K562 (cell line): ENCODE measurements at regions not wholly inside any gene's neighbourhood (a gene's known extent, or its start where the extent isn't known, plus 50 kb on each side); places are given as distances from the start of the nearest gene placed in this dataset.

Experiments
- ATAC-seq: fragments of 200-7000 bp; cut with Tn5 transposase; 3 replicates; pipeline ENCODE4 v1.9.1; 2020; ENCODE audit warnings: moderate library complexity
- BruUV-seq: library from RNA; stranded (reverse); fragments of 400-500 nt; replicated peaks from 2 replicates; lab custom pipeline; 2021; lab: Mats Ljungman, UMichigan
- CTCF ChIA-PET: fragments of 300-600 bp; formaldehyde crosslinking; extraction: SDS; loops from one replicate; lab custom pipeline; 2021; ENCODE audit warnings: low intra/inter-chr PET ratio; lab: Yijun Ruan, JAX
- POLR2A ChIA-PET: fragments of 300-600, 350-650 bp; sonication (Branson Sonifier 250); formaldehyde crosslinking; extraction: SDS; loops from one replicate; lab custom pipeline; 2021; ENCODE audit warnings: antibody characterized with exemption, inconsistent platforms; lab: Yijun Ruan, JAX
- DNase-seq, 4 experiments: peaks; one replicate each; pipeline versions ENCODE4 v3.0.0 to v3.0.0-alpha.2; 2011 to 2018; ENCODE audit warnings: low spot score in 3 of 4, mixed read lengths in 3 of 4; ENCODE audit errors: extremely low read depth in 1 of 4
- FAIRE-seq: peaks from 2 replicates; lab custom pipeline; 2011; peaks lifted over from hg19 to GRCh38; lab: Jason Lieb, UNC
- H2AFZ ChIP-seq: 2 replicates; pipeline ENCODE4 v1.6.0; 2011; ENCODE audit warnings: low read depth, low read length, control low read depth, inconsistent platforms
- H3K27ac ChIP-seq: fragments of 200-600 bp; 3 replicates; pipeline ENCODE4 v1.8.0; 2011; ENCODE audit warnings: low read depth, mild to moderate bottlenecking, control low read depth, inconsistent platforms, low read length, moderate library complexity, mixed read lengths; ENCODE audit errors: extremely low read depth
- H3K27me3 ChIP-seq, 2 experiments: fragments of 300-600 bp in 1 of 2; 2 replicates in 1 of 2; 3 replicates in 1 of 2; pipeline versions ENCODE4 v1.6.0 to v1.8.0; 2011; ENCODE audit warnings: inconsistent platforms in 2 of 2, low read length in 2 of 2, mild to moderate bottlenecking in 1 of 2, mixed read lengths in 1 of 2, moderate library complexity in 1 of 2; ENCODE audit not compliant: control insufficient read depth in 2 of 2, insufficient read depth in 2 of 2
- H3K36me3 ChIP-seq: fragments of 300-600 bp; 3 replicates; pipeline ENCODE4 v1.8.0; 2011; ENCODE audit warnings: mild to moderate bottlenecking, low read length, inconsistent platforms; ENCODE audit not compliant: control insufficient read depth, insufficient read depth
- H3K4me1 ChIP-seq, 2 experiments: fragments of 200-600 bp in 1 of 2; replicated peaks in 1 of 2; 2 replicates in 1 of 2; 3 replicates in 1 of 2; pipeline versions ENCODE4 v1.5.1 to v1.8.0; 2011; ENCODE audit warnings: inconsistent platforms in 2 of 2, low read length in 2 of 2, mild to moderate bottlenecking in 1 of 2, mixed read lengths in 1 of 2, moderate library complexity in 1 of 2; ENCODE audit not compliant: control insufficient read depth in 2 of 2, insufficient read depth in 2 of 2
- H3K4me2 ChIP-seq: 2 replicates; pipeline ENCODE4 v1.6.1; 2011; ENCODE audit warnings: low read length, control low read depth, inconsistent platforms, mixed read lengths; ENCODE audit not compliant: insufficient read depth
- H3K4me3 ChIP-seq: fragments of 200-600 bp; sonication (generic), shearing (Covaris generic); 2 replicates; pipeline ENCODE4 v1.5.1; 2016; ENCODE audit warnings: control low read depth, inconsistent platforms
- H3K79me2 ChIP-seq: fragments of 200-600 bp; 3 replicates; pipeline ENCODE4 v1.8.0; 2011; ENCODE audit warnings: low read length, inconsistent platforms; ENCODE audit not compliant: control insufficient read depth, insufficient read depth
- H3K9ac ChIP-seq, 2 experiments: 2 replicates each; pipeline versions ENCODE4 v1.6.0 to v1.6.1; 2011; ENCODE audit warnings: low read depth in 2 of 2, low read length in 2 of 2, control low read depth in 1 of 2, inconsistent platforms in 1 of 2, mild to moderate bottlenecking in 1 of 2, mixed read lengths in 1 of 2; ENCODE audit not compliant: insufficient read depth in 1 of 2
- H3K9me1 ChIP-seq: one replicate; pipeline ENCODE4 v1.6.0; 2011; ENCODE audit warnings: inconsistent platforms, mild to moderate bottlenecking, low read length, moderate library complexity; ENCODE audit not compliant: control insufficient read depth, insufficient read depth
- H3K9me3 ChIP-seq: replicated peaks from 2 replicates; pipeline ENCODE4 v1.5.1; 2011; ENCODE audit warnings: low read depth, low read length, inconsistent platforms; ENCODE audit not compliant: control insufficient read depth, insufficient read depth
- H4K20me1 ChIP-seq: replicated peaks from 2 replicates; pipeline ENCODE4 v1.6.1; 2011; ENCODE audit warnings: low read length, inconsistent platforms, mixed read lengths; ENCODE audit not compliant: control insufficient read depth, insufficient read depth
- CLOCK ChIP-seq: fragments of 250-450 bp; sonication (Bioruptor Pico); IDR thresholded peaks from 2 replicates; pipeline ENCODE4 v1.4.0; 2020; ENCODE audit warnings: mild to moderate bottlenecking, moderate library complexity, borderline replicate concordance
- MYNN ChIP-seq, 2 experiments: sonication (generic); formaldehyde crosslinking in 1 of 2; IDR thresholded peaks; 2 replicates each; pipeline versions ENCODE4 v1.5.0 to v1.6.1; 2016 to 2020; ENCODE audit warnings: antibody characterized with exemption in 1 of 2, missing genetic modification reagents in 1 of 2
- NFATC3 ChIP-seq: fragments of 450-650 bp; IDR thresholded peaks from 2 replicates; pipeline ENCODE4 v1.6.1; 2017; ENCODE audit warnings: mild to moderate bottlenecking
- PPARD ChIP-seq: fragments of 250-450 bp; sonication (Bioruptor Pico); IDR thresholded peaks from 2 replicates; pipeline ENCODE4 v1.8.0; 2022; ENCODE audit warnings: inconsistent platforms, mild to moderate bottlenecking, moderate library complexity
- ZNF184 ChIP-seq: sonication (generic); formaldehyde crosslinking; IDR thresholded peaks from 2 replicates; pipeline ENCODE4 v1.5.0; 2020; ENCODE audit warnings: missing genetic modification reagents
- ZNF232 ChIP-seq: sonication (generic); formaldehyde crosslinking; IDR thresholded peaks from 2 replicates; pipeline ENCODE4 v1.8.0; 2022; ENCODE audit warnings: mild to moderate bottlenecking, missing genetic modification reagents
- ZNF239 ChIP-seq: fragments of 250-450 bp; sonication (Bioruptor Pico); IDR thresholded peaks from 2 replicates; pipeline ENCODE4 v1.4.0; 2020; ENCODE audit warnings: mild to moderate bottlenecking
- ZNF644 ChIP-seq: fragments of 200-800 bp; sonication (Bioruptor generic); IDR thresholded peaks from 2 replicates; pipeline ENCODE4 v1.6.1; 2016; ENCODE audit warnings: low read depth, missing genetic modification characterization, missing compliant biosample characterization
- WGBS: fragments of 100-300 bp; shearing (Covaris generic); methylation state at CpG from one replicate; pipeline ENCODE4 v1.1.6; 2016; ENCODE audit warnings: low coverage, mixed read lengths; ENCODE audit not compliant: insufficient coverage; ENCODE audit errors: missing lambda C conversion rate; 5-methylcytosine and 5-hydroxymethylcytosine counted together
- in situ Hi-C: fragments of 300-500 bp; cut with MboI; formaldehyde crosslinking; loops from 4 replicates; pipeline ENCODE4 v1.15.0; 2018; ENCODE audit warnings: inconsistent platforms, mixed read lengths
- intact Hi-C: fragments of 100-400 bp; cut with micrococcal nuclease; formaldehyde crosslinking; loops from 2 replicates; pipeline ENCODE4 v1.14.2; 2022
- TF ChIP-seq, protein P1 (sequence below): fragments of 450-650 bp; formaldehyde crosslinking; IDR thresholded peaks from 2 replicates; pipeline ENCODE4 v1.4.0; 2020; ENCODE audit warnings: mild to moderate bottlenecking, mixed read lengths

- BruUV-seq: no TSS peak
- Histone ChIP-seq H3K4me3 (no peak overlapping the region), H3K27ac (no peak overlapping the region), H2AFZ (no peak overlapping the region), H3K79me2 (no peaks in the 10 kb centered on the region), H3K27me3 (no peaks in the 10 kb centered on the region), H3K9ac (no peak overlapping the region), H4K20me1 (no peaks in the 10 kb centered on the region), H3K9me3 (no peaks in the 10 kb centered on the region), H3K4me1 (no peaks in the 10 kb centered on the region), H3K4me2 (no peak overlapping the region), H3K36me3 (no peaks in the 10 kb centered on the region), H3K9me1 (no peaks in the 10 kb centered on the region)
- in situ Hi-C loops (no loop called here), intact Hi-C loops (no loop called here)
- POLR2A ChIA-PET: no interaction called here
- DNase-seq: no peak
- TF ChIP-seq MYNN (IDR thresholded peaks at IDR 0.05) (no peak), MYNN (CRISPR knock-in tag; IDR thresholded peaks at IDR 0.05) (no peak), ZNF232 (CRISPR knock-in tag) (no peak), ZNF184 (no peak), PPARD (CRISPR knock-in tag) (no peak), NFATC3 (no peak), ZNF239 (no peak), ZNF644 (tag) (no peak)
- no peak for FAIRE-seq
- CTCF ChIA-PET: no interaction called here
- 0% methylated on average over 2 of the region's 2 CpGs for WGBS
- ATAC-seq: no peak
Observed at GRCh38 chr4:123940604-123941003, 544.0 kb downstream of the SPRY1 start.

- H4K20me1 ChIP-seq: no peaks in the 10 kb centered on the region
- CTCF ChIA-PET: no interaction called here
- TF ChIP-seq, protein P1, sequence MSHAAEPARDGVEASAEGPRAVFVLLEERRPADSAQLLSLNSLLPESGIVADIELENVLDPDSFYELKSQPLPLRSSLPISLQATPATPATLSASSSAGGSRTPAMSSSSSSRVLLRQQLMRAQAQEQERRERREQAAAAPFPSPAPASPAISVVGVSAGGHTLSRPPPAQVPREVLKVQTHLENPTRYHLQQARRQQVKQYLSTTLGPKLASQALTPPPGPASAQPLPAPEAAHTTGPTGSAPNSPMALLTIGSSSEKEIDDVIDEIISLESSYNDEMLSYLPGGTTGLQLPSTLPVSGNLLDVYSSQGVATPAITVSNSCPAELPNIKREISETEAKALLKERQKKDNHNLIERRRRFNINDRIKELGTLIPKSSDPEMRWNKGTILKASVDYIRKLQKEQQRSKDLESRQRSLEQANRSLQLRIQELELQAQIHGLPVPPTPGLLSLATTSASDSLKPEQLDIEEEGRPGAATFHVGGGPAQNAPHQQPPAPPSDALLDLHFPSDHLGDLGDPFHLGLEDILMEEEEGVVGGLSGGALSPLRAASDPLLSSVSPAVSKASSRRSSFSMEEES: peak; percentile 42; the same call in 1 of the 2 replicates
- no peak for TF ChIP-seq CLOCK
- no peak overlapping the region for H3K4me2 ChIP-seq
- no TSS peak for BruUV-seq
- no peaks in the 10 kb centered on the region for H3K27me3 ChIP-seq
- H3K27ac ChIP-seq: no peak overlapping the region
- H3K9ac ChIP-seq: no peak overlapping the region
- no peaks in the 10 kb centered on the region for H3K4me1 ChIP-seq
- no peaks in the 10 kb centered on the region for H3K9me1 ChIP-seq
- no peak for FAIRE-seq
- POLR2A ChIA-PET: no interaction called here
- ATAC-seq: no peak
- H3K36me3 ChIP-seq: no peaks in the 10 kb centered on the region
- WGBS: 0% methylated on average over 1 of the region's 1 CpG
- no peaks in the 10 kb centered on the region for H3K79me2 ChIP-seq
- H3K4me3 ChIP-seq: no peak overlapping the region
- no peak for DNase-seq
- intact Hi-C loops: no loop called here
- H2AFZ ChIP-seq: no peak overlapping the region
- H3K9me3 ChIP-seq: no peaks in the 10 kb centered on the region
- in situ Hi-C loops: no loop called here
Observed at GRCh38 chr4:123941306-123941705, 544.7 kb downstream of the SPRY1 start.
